AG04450 (cell line): ENCODE measurements at regions not wholly inside any gene's neighbourhood (a gene's known extent, or its start where the extent isn't known, plus 50 kb on each side); places are given as distances from the start of the nearest gene placed in this dataset.

Experiments
- CTCF ChIA-PET: fragments of 300-600, 350-600 bp; formaldehyde crosslinking; extraction: SDS; loops from one replicate; lab custom pipeline; 2022; ENCODE audit warnings: antibody characterized with exemption, inconsistent platforms; lab: Charles Lee
- POLR2A ChIA-PET: fragments of 350-600 bp; formaldehyde crosslinking; extraction: SDS; loops from one replicate; lab custom pipeline; 2021; ENCODE audit warnings: antibody characterized with exemption, inconsistent platforms; lab: Yijun Ruan, JAX
- DNase-seq: peaks from one replicate; pipeline ENCODE4 v3.0.0-alpha.2; 2011; ENCODE audit warnings: low read depth, low spot score
- H3K27ac ChIP-seq: one replicate; pipeline ENCODE4 v1.5.1; 2012; ENCODE audit warnings: low read depth, low read length, control low read depth
- H3K27me3 ChIP-seq: one replicate; pipeline ENCODE4 v1.6.0; 2012; ENCODE audit warnings: low read length; ENCODE audit not compliant: control insufficient read depth, insufficient read depth
- H3K4me3 ChIP-seq: 2 replicates; pipeline ENCODE4 v1.5.1; 2011; ENCODE audit warnings: mild to moderate bottlenecking, low read depth, low read length, control low read depth
- H3K9me3 ChIP-seq: 2 replicates; pipeline ENCODE4 v1.5.1; 2012; ENCODE audit warnings: low read length; ENCODE audit not compliant: control insufficient read depth, insufficient read depth
- TF ChIP-seq, protein P1 (sequence below): IDR thresholded peaks from 2 replicates; pipeline ENCODE4 v1.5.1; 2011; ENCODE audit warnings: low read depth, low read length, control low read depth, inconsistent platforms

DNA sequence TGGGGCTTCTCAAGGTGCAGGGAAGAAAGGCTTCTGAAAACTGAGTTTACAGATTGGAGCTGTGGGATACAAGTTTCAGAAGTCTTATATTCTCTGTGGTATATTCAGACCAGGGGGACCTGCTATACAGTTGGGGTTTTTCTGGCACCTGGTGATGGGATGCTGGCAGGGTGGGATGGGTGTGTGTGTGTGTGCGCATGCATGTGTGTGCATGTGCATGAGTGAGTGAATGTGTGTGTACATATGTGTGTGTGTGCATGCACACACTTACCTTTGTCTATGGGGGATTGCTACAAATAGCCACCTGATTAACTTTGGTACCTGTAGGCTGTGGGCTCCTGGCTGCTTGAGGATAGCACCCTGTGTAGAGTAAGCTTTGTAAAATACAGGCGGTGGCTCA lies 131.4 kb downstream of the PDCD6IP start:
- POLR2A ChIA-PET, result no interaction called here
- H3K27me3 ChIP-seq, result peaks cover 3% of the 10 kb centered on the region
- CTCF ChIA-PET, result no interaction called here

DNA sequence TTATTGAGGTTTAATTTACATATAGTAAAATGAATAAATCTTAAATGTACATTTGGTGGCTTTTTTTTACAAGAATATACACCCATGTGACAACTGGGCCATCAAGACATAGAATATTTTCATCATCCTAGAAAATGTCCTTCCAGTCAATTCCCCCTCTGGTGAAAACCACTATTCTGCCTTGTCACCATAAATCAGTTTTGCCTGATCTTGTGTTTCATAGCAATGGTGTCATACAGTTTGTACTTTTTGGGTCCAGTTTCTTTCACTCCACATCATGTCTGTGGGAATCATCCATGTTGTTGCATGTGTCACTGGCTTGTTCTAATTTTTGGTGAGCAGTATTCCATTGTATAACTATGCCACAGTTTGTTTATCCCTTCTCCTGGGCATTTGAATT lies 133.1 kb downstream of the PDCD6IP start:
- TF ChIP-seq, protein P1, sequence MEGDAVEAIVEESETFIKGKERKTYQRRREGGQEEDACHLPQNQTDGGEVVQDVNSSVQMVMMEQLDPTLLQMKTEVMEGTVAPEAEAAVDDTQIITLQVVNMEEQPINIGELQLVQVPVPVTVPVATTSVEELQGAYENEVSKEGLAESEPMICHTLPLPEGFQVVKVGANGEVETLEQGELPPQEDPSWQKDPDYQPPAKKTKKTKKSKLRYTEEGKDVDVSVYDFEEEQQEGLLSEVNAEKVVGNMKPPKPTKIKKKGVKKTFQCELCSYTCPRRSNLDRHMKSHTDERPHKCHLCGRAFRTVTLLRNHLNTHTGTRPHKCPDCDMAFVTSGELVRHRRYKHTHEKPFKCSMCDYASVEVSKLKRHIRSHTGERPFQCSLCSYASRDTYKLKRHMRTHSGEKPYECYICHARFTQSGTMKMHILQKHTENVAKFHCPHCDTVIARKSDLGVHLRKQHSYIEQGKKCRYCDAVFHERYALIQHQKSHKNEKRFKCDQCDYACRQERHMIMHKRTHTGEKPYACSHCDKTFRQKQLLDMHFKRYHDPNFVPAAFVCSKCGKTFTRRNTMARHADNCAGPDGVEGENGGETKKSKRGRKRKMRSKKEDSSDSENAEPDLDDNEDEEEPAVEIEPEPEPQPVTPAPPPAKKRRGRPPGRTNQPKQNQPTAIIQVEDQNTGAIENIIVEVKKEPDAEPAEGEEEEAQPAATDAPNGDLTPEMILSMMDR, result no peak

More for the DNA sequence above, 131.4 kb downstream of the PDCD6IP start:
- Histone ChIP-seq H3K4me3 (no peak overlapping the region), H3K27ac (no peak overlapping the region), H3K9me3 (no peaks in the 10 kb centered on the region)
- TF ChIP-seq, protein P1, result no peak
- DNase-seq, result no peak

DNA sequence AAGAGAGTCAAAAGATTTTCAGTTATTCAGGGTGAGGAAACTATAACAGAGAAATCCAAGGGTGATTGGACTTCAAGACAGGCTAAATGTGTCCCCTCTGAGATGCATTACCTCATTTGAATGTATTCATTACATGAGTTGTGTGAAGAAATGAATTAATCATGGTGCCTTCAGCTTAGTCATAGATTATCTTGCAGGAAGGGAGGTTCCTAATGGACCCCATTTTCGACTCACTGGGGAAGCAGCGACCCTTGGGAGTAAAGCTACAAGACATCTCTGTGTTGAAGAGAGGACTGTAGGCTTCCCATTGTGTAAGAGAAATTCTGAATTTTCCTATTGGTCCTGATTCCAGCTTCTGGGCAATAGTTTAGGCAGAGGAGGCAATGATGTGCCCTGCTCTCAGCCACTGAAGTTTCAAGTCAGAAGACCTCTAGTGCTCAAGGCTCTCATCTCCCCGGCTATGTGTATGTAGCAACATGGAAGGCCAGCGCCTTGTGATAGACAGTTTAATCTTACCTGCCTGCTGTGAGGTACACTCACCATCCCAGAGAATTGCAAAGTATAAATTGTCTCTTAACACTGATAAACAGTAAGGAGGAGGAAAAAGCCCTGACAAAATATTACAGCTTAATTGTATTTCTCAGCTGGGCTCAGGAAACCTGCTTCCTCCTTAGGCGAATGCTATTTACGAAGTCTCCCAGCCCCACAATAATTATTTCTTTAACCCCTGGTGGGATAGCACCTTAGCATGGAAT lies 133.8 kb downstream of the PDCD6IP start:
- POLR2A ChIA-PET, result no interaction called here
- no peak for DNase-seq
- CTCF ChIA-PET, result interaction anchor here (0.7 kb wide), 1 partner anchor 1975 kb away, joined by 5 read pairs; no protein-coding TSS in a partner anchor

More for the DNA sequence above, 133.1 kb downstream of the PDCD6IP start:
- H3K9me3 ChIP-seq, result no peaks in the 10 kb centered on the region
- ChIA-PET CTCF (no interaction called here), POLR2A (no interaction called here)
- H3K27me3 ChIP-seq, result peaks cover 3% of the 10 kb centered on the region
- H3K4me3 ChIP-seq, result no peak overlapping the region
- no peak for DNase-seq
- no peak overlapping the region for H3K27ac ChIP-seq

DNA sequence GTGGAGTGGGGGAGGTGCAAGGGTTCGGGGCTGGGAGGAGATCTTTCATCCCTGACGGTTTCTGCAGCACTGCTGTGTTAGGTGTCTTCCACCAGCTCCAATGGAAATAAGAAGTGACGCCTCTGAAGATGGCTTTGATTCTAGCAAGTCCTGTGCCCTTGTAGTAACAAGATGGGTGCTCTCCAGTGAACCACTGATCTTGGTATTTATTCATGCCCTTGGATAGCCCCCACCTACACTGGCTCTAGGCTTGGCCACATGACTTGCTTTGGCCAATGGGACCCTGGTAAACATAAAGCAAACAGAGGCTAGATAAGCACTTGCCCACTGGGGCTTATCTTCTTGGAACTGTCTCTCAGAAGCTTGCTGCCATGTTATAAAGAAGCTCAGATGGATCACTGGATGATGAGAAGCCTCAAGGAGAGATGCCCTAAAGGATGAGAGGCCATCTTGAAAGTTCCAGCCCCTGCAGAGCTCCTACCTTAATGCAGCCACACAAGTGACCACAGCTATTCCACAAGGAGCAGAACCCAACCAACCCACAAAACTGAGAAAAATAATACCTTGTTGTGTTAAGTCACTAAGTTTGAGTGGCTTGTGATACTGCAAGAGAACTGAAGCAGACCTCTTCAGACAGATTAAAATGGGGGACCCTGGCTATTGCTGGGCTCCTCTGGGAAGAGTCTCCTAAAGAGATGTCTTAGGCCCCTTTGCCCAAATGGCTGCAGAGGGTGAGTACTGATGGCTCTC lies 137.9 kb downstream of the PDCD6IP start:
- Histone ChIP-seq H3K27ac (no peak overlapping the region), H3K9me3 (no peaks in the 10 kb centered on the region), H3K4me3 (no peak overlapping the region), H3K27me3 (peaks cover 6% of the 10 kb centered on the region)
- TF ChIP-seq, protein P1, result no peak
- ChIA-PET CTCF (no interaction called here), POLR2A (no interaction called here)
- no peak for DNase-seq

More for the DNA sequence above, 133.8 kb downstream of the PDCD6IP start:
- no peaks in the 10 kb centered on the region for H3K9me3 ChIP-seq
- peaks cover 6% of the 10 kb centered on the region for H3K27me3 ChIP-seq
- no peak overlapping the region for H3K4me3 ChIP-seq
- TF ChIP-seq, protein P1, result no peak
- no peak overlapping the region for H3K27ac ChIP-seq
